Activated CD4-positive, alpha-beta T cell treated with anti-CD3 and anti-CD28 coated beads for 4 hours (primary cell): ENCODE measurements at regions not wholly inside any gene's neighbourhood (a gene's known extent, or its start where the extent isn't known, plus 50 kb on each side); places are given as distances from the start of the nearest gene placed in this dataset.

Source experiments
- DNase-seq, 2 donors: peaks; one replicate each; pipeline ENCODE4 v3.0.0-alpha.2; 2020

- no peak for DNase-seq
Observed at GRCh38 chr1:181344091-181344490, 139.2 kb upstream of the CACNA1E start.

- no peak for DNase-seq
Observed at GRCh38 chr1:181345146-181345545, 138.2 kb upstream of the CACNA1E start.

- no peak for DNase-seq
Observed at GRCh38 chr1:181347495-181348390, 135.6 kb upstream of the CACNA1E start.

DNA sequence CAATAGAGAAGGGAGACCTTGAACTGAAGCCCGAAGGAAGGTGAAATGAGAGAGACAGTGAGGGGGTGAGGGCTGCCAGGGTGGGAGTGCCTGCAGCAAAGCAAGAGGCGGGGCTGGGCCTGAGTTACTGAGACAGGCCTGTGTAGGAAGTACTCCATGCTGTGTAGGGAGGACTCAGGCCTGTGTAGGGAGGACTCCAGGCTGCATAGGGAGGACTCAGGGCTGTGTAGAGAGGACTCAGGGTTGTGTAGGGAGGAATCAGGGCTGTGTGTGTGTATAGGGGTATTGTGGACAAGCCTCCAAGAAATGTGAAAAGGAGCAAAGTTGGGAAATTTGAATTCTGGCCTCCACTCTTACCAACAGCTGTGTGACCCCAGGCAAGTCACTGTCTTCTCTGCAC is 133.8 kb upstream of the CACNA1E start:
- DNase-seq = no peak

DNA sequence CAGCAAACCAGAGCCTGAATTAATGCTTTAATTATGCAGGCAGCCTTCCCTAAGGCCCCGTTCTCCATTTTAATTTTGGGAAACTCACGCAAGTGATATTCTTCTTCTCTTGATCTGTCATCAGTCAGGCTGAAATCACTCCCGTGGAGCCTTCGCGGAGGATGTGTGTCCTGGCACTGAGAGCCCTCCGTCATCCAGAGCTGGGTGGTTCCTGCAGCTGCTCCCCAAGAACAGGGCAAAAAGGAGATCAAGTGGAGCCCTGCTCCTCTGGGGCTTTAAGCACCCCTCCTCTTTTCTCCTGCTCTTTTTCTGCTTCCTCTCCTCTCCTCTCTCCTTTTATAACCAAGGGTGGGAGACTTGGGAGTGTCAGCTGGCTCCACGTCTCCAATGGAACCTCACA is 133.2 kb upstream of the CACNA1E start:
- DNase-seq = no peak

- no peak for DNase-seq
Observed at GRCh38 chr1:181351740-181352139, 131.6 kb upstream of the CACNA1E start.

DNA sequence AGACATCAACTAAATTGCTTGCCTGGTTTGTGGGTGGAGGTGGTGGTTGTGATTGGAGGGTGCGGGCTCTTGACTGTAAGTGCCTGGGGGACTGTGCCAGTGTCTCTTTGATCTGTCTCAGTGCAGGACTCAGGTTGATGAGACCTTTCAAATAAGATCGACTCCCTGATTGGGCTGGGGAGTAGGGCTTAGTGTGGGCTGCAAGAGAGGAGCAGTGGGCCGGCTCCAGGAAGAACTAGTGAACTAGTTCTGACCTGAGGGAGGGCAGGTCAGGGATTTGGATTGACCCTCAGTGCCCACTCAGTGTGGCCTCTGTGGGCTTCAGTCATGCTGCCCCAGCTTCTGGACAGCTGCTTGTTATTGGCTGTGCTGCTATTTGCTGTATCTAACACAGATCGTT is 130.6 kb upstream of the CACNA1E start:
- no peak for DNase-seq

- DNase-seq = no peak
Observed at GRCh38 chr1:181353526-181353925, 129.8 kb upstream of the CACNA1E start.

DNA sequence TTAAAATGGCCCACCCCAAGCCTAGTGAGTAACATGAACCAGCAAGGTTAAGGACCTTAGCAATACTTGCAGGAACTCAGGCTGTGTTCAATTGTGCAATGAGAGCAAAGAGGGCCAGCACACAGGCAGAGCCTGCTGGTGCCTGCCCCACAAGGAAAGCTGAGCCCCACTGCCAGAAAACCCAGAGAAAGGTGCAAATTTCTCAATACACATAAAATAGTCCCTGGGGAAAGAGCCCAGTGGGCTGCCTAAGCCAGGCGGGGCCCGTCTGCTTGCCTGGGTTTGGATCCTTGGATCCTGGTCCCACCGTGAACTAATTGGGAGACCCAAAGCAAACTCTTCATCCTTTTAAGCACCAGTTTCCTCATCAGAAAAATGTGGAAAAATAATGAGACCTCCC is 128.5 kb upstream of the CACNA1E start:
- no peak for DNase-seq

GRCh38 chr1:181356505-181357340 is 126.6 kb upstream of the CACNA1E start:
- DNase-seq = no peak

GRCh38 chr1:181359012-181359411 is 124.3 kb upstream of the CACNA1E start:
- no peak for DNase-seq

DNA sequence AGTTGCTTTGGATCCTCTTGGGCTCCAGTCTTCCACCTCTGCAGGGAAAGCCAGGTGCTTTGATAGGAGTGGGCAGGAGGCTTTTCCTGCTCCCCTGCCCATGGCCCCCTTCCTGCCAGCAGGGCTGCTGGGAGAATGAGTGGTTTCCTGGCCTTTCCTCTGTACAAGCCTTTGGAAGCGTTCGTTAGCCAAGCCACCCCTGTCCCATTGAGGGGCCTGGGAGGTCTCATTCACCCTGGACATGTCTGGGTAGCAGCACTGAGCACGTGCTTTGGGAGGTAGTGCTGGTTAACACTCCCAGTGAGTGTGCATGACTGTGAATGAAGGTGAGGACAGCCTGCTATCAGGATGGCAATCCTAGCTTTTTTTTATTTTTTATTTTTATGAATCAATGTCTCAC is 118.5 kb upstream of the CACNA1E start:
- DNase-seq = no peak

DNA sequence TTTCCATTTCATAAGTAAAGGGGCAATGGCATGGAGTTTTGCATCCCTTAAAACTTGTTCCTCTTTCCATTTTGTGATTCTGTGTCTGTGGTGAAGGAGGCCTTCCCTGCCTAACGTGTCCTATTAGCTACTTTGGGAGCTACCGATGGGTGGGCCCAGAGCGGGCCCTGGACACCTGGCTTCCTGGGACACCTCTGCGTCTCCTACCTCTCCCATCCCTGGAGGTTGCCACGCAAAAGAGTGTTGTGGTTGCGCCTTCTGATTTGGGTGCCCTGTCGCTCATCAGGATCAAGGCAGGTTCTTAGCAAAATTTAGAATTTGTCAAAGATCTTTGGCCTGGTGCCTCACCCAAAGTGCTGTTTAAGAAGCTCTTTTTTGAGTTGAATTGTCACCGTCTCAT is 116.4 kb upstream of the CACNA1E start:
- no peak for DNase-seq

DNA sequence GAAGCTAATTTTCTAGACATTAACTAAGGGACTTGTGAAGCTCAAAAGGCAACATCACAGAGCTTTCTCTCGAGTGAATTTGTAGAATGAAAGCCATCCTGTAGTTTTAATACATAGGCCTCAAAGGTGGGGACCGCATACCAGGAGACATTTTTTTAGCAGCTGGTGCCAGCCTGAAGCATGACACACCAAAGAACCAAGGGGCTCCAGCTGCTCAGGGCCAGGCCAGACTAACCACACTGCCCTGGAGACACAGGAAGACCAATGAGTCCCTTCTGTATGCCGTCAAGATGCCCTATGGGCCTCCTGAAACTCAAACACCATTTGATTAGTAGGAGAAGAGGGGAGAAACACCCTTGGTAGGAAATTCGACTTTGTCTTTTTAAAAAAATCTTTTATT is 113.9 kb upstream of the CACNA1E start:
- DNase-seq = no peak

DNA sequence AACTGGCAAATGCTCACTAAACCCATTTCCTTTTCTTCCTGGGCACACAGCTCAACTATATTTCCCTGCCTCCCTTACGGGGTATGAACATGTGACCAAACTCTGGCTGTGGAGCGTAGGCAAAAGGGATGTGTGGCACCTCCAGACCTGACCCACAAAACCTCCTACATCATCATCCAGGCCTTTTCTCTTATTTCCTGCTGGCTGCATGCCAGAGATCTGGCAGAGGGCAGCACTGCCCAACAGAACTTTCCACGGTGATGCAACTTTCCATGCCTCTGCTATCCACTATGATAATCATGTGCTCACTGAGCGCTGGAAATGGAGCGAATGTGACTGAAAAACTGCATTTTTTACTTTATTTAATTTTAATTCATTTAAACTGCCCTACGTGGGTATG is 99.6 kb upstream of the CACNA1E start:
- DNase-seq = no peak

GRCh38 chr1:181386340-181386739 is 97.0 kb upstream of the CACNA1E start:
- no peak for DNase-seq

DNA sequence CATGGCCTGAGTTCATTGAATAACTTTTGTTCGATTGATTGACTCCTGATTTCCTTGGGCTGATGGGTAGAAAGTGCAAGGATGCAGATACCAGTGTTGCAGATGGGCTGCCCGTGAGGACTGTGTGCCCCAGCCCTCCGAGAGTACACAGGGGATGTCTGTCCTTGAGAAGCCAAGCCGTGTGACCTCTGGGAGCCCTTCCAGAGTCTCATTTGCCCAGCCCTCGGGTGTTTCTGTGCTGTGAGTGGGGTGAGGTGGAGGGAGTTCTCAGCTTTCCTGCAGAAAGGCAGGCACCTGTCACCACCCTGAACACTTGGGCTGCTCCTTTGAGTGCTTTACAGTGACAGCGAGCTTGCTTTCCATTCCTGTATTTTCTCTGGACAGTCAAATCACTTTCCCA is 96.4 kb upstream of the CACNA1E start:
- no peak for DNase-seq

DNA sequence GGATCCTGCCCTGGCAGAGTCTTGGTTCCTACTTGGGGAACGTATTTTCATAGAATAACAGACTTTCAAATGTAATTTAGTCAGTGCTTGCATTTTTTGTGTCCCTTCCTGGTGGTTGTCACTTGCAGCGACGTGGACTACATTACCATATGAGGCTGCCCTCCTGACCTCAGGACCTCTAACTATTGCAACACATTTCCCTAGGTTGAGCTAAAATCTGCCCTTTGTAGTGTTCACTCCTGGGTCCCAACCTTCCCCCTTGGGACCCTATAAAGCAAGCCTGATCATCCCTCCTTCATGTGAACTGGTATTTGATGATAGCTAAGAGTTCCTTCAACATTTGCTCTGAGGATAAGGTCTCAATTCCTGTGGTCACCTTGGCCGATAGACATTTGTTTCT is 95.6 kb upstream of the CACNA1E start:
- no peak for DNase-seq

DNA sequence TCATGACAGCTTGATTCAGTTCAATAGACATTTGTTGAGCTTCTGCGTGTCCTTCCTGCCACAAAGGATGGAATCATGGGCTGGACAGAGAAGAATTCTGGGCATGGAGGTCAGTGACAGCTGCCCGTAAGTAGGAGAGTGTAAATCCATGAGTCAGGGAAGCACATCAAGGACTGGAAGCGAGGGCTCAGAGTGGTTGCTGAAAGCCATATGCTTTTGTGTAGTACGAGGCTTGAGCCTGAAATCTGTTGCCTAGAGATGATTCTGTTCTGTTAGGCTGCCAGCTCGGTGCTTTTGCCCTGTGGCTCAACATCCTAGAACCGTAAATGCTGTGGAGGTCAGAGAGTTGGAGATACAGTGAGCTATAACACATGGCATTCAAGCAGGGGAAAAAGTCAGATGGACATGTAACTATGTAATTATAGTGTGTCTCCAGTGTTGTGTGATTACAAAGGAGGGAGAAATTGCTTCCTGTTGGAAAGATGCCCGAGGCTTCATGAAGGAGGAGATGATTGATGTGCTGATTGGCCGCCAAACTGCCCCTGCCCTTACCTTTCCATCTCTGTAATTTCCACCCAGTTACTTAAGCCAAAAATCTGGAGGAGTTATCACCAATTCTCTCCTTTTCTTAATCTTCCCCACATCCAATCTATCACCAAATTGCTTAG is 92.8 kb upstream of the CACNA1E start:
- DNase-seq = no peak

- no peak for DNase-seq
Observed at GRCh38 chr1:181391301-181391900, 91.9 kb upstream of the CACNA1E start.

GRCh38 chr1:181392133-181392532 is 91.2 kb upstream of the CACNA1E start:
- no peak for DNase-seq

DNA sequence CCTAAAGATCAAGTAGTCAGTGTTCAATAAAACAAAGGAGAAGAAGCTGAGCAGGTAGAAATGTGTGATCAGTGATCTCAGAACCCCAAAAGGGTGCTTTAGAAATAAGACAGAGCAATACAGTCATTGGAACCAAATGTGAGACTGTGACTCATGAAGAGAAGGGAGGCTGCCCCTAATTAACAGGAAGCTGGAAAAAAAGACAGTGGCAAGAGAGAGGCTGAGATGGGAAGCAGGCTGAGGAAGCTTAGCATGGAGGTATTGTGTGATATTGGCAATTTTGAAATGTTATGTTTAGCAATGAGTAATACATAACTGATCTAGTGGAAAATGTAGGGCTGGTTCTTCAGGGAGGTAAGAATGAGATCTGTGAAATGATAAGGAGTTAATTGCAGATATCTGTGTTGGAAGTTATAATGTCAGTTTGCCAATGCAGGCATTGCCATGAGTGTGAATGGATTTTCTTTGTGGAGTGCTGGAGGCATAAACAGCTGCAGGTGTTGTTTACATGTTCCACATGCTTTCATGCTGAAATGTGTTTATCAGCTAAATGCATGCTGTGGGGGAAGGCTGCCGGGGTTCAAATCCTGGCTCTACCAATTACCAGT is 90.6 kb upstream of the CACNA1E start:
- no peak for DNase-seq

GRCh38 chr1:181394766-181395165 is 88.6 kb upstream of the CACNA1E start:
- DNase-seq = no peak
